ENCODE measurements at regions not wholly inside any gene's neighbourhood (a gene's known extent, or its start where the extent isn't known, plus 50 kb on each side); places are given as distances from the start of the nearest gene placed in this dataset.

DNA sequence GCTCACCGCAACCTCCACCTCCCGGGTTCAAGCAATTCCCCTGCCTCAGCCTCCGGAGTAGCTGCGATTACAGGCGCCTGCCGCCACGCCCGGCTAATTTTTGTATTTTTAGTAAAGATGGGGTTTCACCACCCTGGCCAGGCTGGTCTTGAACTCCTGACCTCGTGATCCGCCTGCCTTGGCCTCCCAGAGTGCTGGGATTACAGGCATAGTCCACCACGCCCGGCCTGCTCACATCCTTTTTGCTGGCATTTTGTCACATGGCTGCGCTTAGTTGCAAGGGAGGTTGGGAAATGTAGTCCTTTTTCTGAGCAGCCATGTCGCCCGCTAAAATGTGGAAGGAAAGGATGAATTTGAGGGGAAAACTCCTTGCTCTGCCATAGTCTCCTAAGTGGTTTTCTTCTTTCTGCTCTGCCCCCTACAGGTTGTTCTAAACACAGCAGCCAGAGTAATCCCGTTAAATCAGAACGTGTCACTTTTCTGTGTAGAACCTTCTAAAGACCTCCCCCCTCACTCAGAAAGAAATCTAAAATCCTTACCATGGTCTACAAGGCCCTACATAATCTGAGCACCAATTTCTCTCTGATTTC, 57.8 kb upstream of the HSPA9 start:
- Histone ChIP-seq H3K4me1 (ENCODE audit: low read length) (no peaks in the 10 kb centered on the region), H3K27me3 (ENCODE audit: low read depth, low read length) (no peaks in the 10 kb centered on the region), H3K27ac (ENCODE audit: low read length) (no peak overlapping the region), H4K20me1 (ENCODE audit: insufficient read depth, low read length) (no peaks in the 10 kb centered on the region), H3K9me3 (ENCODE audit: insufficient read depth, low read length) (no peaks in the 10 kb centered on the region), H3K4me3 (ENCODE audit: low read length) (peak overlapping the region; percentile 74), H2AFZ (ENCODE audit: low read depth, low read length) (peak overlapping the region; percentile 67), H3K36me3 (replicated peaks; ENCODE audit: low read depth, low read length) (no peaks in the 10 kb centered on the region), H3K9ac (ENCODE audit: low read length) (peak overlapping the region; percentile 39; the same call in 1 of the 2 replicates), H3K4me2 (ENCODE audit: low read length) (peak overlapping the region; percentile 54), H3K79me2 (ENCODE audit: low read length) (no peaks in the 10 kb centered on the region)
- TF ChIP-seq EZH2phosphoT487 (IDR thresholded peaks at IDR 0.05; ENCODE audit: low read depth), result no peak
- TF ChIP-seq, protein P1, sequence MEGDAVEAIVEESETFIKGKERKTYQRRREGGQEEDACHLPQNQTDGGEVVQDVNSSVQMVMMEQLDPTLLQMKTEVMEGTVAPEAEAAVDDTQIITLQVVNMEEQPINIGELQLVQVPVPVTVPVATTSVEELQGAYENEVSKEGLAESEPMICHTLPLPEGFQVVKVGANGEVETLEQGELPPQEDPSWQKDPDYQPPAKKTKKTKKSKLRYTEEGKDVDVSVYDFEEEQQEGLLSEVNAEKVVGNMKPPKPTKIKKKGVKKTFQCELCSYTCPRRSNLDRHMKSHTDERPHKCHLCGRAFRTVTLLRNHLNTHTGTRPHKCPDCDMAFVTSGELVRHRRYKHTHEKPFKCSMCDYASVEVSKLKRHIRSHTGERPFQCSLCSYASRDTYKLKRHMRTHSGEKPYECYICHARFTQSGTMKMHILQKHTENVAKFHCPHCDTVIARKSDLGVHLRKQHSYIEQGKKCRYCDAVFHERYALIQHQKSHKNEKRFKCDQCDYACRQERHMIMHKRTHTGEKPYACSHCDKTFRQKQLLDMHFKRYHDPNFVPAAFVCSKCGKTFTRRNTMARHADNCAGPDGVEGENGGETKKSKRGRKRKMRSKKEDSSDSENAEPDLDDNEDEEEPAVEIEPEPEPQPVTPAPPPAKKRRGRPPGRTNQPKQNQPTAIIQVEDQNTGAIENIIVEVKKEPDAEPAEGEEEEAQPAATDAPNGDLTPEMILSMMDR (IDR thresholded peaks at IDR 0.05; ENCODE audit: low read depth, low read length), result peak; percentile 53

DNA sequence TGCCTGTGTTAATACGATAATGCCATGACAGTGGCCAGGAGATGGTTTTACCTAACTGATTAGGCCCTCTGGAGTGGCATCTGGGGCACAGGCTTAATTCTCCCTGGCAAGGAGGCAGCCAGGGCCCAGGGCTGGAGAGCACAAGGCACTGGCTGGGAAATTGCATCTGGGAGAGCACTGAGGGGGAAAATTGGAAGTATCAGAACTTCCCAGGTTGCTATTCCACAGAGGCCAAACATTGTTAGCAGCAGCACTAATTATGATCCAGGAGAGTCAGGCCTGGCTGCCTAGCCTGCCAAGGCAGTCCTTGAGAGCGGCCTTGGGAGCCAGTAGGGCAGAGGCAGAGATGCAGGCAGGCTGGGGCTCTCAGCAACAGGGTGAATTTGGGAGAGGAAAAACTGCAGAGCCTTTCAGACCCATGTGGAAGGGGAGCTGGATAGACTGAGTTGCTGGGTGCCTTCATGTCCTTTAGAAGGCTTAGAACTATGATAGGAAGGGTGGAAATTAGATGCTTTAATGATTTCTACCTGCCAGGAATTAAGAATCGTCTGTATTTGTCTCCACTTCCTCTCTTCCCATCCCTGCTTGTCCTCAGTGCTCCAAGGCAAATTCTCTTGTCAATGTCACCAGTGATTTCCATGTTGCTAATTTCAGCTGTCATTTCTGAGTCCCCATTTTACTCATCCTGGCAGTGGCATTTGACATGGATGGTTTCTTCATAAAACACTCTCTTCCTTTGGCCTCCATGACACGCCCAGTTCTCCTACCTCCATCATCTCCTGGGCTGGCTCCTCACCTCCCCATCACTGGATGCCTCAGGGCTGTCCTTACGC, 56.1 kb upstream of the HSPA9 start:
- no peak overlapping the region for H3K4me3 ChIP-seq (ENCODE audit: low read length)
- H3K4me2 ChIP-seq (ENCODE audit: low read length), result no peak overlapping the region
- no peaks in the 10 kb centered on the region for H3K4me1 ChIP-seq (ENCODE audit: low read length)
- no peak overlapping the region for H3K9ac ChIP-seq (ENCODE audit: low read length)
- no peaks in the 10 kb centered on the region for H4K20me1 ChIP-seq (ENCODE audit: insufficient read depth, low read length)
- no peaks in the 10 kb centered on the region for H3K9me3 ChIP-seq (ENCODE audit: insufficient read depth, low read length)
- no peak overlapping the region for H3K27ac ChIP-seq (ENCODE audit: low read length)
- no peaks in the 10 kb centered on the region for H3K36me3 ChIP-seq (replicated peaks; ENCODE audit: low read depth, low read length)
- TF ChIP-seq, protein P1 (IDR thresholded peaks at IDR 0.05; ENCODE audit: low read depth, low read length), result no peak
- no peak for TF ChIP-seq EZH2phosphoT487 (IDR thresholded peaks at IDR 0.05; ENCODE audit: low read depth)
- no peaks in the 10 kb centered on the region for H3K27me3 ChIP-seq (ENCODE audit: low read depth, low read length)
- H2AFZ ChIP-seq (ENCODE audit: low read depth, low read length), result no peak overlapping the region
- H3K79me2 ChIP-seq (ENCODE audit: low read length), result no peaks in the 10 kb centered on the region

DNA sequence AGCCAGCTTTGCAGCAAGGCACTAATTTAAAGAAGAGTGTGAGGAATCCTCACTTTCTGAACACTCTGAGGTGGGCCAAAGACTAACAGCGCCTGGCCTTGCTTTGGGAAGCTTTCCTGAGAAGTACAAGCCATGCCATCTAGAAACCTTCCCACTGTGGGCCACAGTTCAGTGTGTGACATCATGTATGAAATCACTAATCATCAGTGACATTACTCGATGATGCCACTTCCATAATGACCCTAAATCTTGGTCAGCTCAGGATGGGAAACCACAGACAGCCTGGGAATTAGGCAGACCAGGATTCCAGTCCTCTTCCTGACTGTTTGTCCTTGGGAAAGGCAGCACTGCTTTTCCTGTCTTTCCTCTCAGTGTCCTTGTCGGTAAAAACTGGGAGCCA, 54.2 kb upstream of the HSPA9 start:
- H3K9me3 ChIP-seq (ENCODE audit: insufficient read depth, low read length), result no peaks in the 10 kb centered on the region
- no peak overlapping the region for H3K4me3 ChIP-seq (ENCODE audit: low read length)
- H3K4me1 ChIP-seq (ENCODE audit: low read length), result no peaks in the 10 kb centered on the region
- H3K27me3 ChIP-seq (ENCODE audit: low read depth, low read length), result no peaks in the 10 kb centered on the region
- H3K36me3 ChIP-seq (replicated peaks; ENCODE audit: low read depth, low read length), result no peaks in the 10 kb centered on the region
- H4K20me1 ChIP-seq (ENCODE audit: insufficient read depth, low read length), result no peaks in the 10 kb centered on the region
- no peak overlapping the region for H3K9ac ChIP-seq (ENCODE audit: low read length)
- no peaks in the 10 kb centered on the region for H3K79me2 ChIP-seq (ENCODE audit: low read length)
- no peak overlapping the region for H3K4me2 ChIP-seq (ENCODE audit: low read length)
- TF ChIP-seq, protein P1 (IDR thresholded peaks at IDR 0.05; ENCODE audit: low read depth, low read length), result no peak
- no peak for TF ChIP-seq EZH2phosphoT487 (IDR thresholded peaks at IDR 0.05; ENCODE audit: low read depth)
- H2AFZ ChIP-seq (ENCODE audit: low read depth, low read length), result no peak overlapping the region
- H3K27ac ChIP-seq (ENCODE audit: low read length), result no peak overlapping the region

DNA sequence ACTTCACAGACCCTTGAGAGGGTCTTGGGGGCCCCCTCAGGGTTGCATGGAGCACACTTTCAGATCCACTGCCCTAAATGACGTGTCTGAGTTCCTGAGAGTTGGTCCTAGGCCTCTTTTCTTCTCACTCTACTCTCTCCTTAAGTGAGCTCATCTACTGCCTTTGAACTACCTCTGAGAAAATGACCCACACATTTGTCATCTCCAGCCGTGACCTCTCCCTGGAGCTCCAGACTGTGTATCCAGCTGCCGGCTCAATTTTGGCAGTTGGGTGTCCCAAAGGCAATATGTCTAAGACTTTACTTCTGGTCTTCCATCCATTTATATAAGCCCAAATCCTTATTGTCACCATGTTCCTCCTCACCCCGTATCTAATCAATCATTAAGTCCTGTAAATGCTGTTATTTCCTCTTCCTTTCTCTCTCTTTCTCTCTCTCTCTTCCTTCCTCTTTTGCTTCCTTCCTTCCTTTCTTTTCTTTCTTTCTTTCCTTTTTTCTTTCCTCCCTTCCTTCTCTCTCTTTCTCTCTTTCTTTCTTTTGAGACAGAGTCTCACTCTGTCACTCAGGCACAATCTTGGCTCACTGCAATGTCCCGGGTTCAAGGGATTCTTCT, 51.2 kb upstream of the HSPA9 start:
- Histone ChIP-seq H3K4me3 (ENCODE audit: low read length) (no peak overlapping the region), H3K27ac (ENCODE audit: low read length) (no peak overlapping the region), H3K36me3 (replicated peaks; ENCODE audit: low read depth, low read length) (no peaks in the 10 kb centered on the region), H3K9me3 (ENCODE audit: insufficient read depth, low read length) (no peaks in the 10 kb centered on the region), H4K20me1 (ENCODE audit: insufficient read depth, low read length) (no peaks in the 10 kb centered on the region), H3K4me2 (ENCODE audit: low read length) (no peak overlapping the region), H3K9ac (ENCODE audit: low read length) (no peak overlapping the region), H3K27me3 (ENCODE audit: low read depth, low read length) (no peaks in the 10 kb centered on the region), H3K4me1 (ENCODE audit: low read length) (no peaks in the 10 kb centered on the region), H3K79me2 (ENCODE audit: low read length) (no peaks in the 10 kb centered on the region), H2AFZ (ENCODE audit: low read depth, low read length) (no peak overlapping the region)
- no peak for TF ChIP-seq EZH2phosphoT487 (IDR thresholded peaks at IDR 0.05; ENCODE audit: low read depth)
- TF ChIP-seq, protein P1 (IDR thresholded peaks at IDR 0.05; ENCODE audit: low read depth, low read length), result no peak

Measured in OCI-LY3 (cell line).